HEK293T (cell line): ENCODE measurements at regions not wholly inside any gene's neighbourhood (a gene's known extent, or its start where the extent isn't known, plus 50 kb on each side); places are given as distances from the start of the nearest gene placed in this dataset.

ENCODE experiments used
- CTCF ChIA-PET: fragments of 350-600 bp; formaldehyde crosslinking; extraction: SDS; loops from one replicate; lab custom pipeline; 2021; ENCODE audit warnings: antibody characterized with exemption, inconsistent platforms; lab: Yijun Ruan, JAX
- POLR2A ChIA-PET: fragments of 350-600 bp; formaldehyde crosslinking; extraction: SDS; loops from one replicate; lab custom pipeline; 2020; ENCODE audit warnings: antibody characterized with exemption, inconsistent platforms; lab: Yijun Ruan, JAX
- DNase-seq: peaks from one replicate; pipeline ENCODE4 v3.0.0; 2012; ENCODE audit warnings: mixed read lengths; ENCODE audit errors: extremely low spot score
- ARNT ChIP-seq: fragments of 450-650 bp; IDR thresholded peaks from 2 replicates; pipeline ENCODE4 v1.6.1; 2017; ENCODE audit warnings: mild to moderate bottlenecking
- BHLHE40 ChIP-seq: fragments of 450-650 bp; IDR thresholded peaks from 2 replicates; pipeline ENCODE4 v1.6.1; 2016; ENCODE audit warnings: mild to moderate bottlenecking, moderate library complexity, borderline replicate concordance
- CTBP1 ChIP-seq: fragments of 450-650 bp; IDR thresholded peaks from 2 replicates; pipeline ENCODE4 v1.6.1; 2016; ENCODE audit warnings: borderline replicate concordance
- ELF4 ChIP-seq: fragments of 450-650 bp; IDR thresholded peaks from 2 replicates; pipeline ENCODE4 v1.6.1; 2017; ENCODE audit warnings: antibody characterized with exemption
- FOXA1 ChIP-seq: fragments of 450-650 bp; IDR thresholded peaks from 2 replicates; pipeline ENCODE4 v1.6.1; 2016; ENCODE audit warnings: mild to moderate bottlenecking
- FOXK2 ChIP-seq: fragments of 450-650 bp; IDR thresholded peaks from 2 replicates; pipeline ENCODE4 v1.6.1; 2016; ENCODE audit warnings: mild to moderate bottlenecking
- FOXM1 ChIP-seq: fragments of 450-650 bp; IDR thresholded peaks from 2 replicates; pipeline ENCODE4 v1.6.1; 2017; ENCODE audit warnings: mild to moderate bottlenecking, borderline replicate concordance
- HDGF ChIP-seq: fragments of 450-650 bp; IDR thresholded peaks from 2 replicates; pipeline ENCODE4 v1.6.1; 2017; ENCODE audit warnings: antibody characterized with exemption, borderline replicate concordance
- L3MBTL2 ChIP-seq: fragments of 450-650 bp; conservative IDR thresholded peaks from 2 replicates; pipeline ENCODE4 v1.6.1; 2016; ENCODE audit warnings: mild to moderate bottlenecking
- LEF1 ChIP-seq: fragments of 450-650 bp; IDR thresholded peaks from 2 replicates; pipeline ENCODE4 v1.6.1; 2017; ENCODE audit warnings: mild to moderate bottlenecking, borderline replicate concordance
- NFRKB ChIP-seq: fragments of 450-650 bp; IDR thresholded peaks from 2 replicates; pipeline ENCODE4 v1.6.1; 2016; ENCODE audit warnings: mild to moderate bottlenecking, moderate library complexity
- SP1 ChIP-seq: fragments of 450-650 bp; IDR thresholded peaks from 2 replicates; pipeline ENCODE4 v1.6.1; 2017
- SUZ12 ChIP-seq: fragments of 450-650 bp; IDR thresholded peaks from 2 replicates; pipeline ENCODE4 v1.6.1; 2016; ENCODE audit warnings: mild to moderate bottlenecking
- TARDBP ChIP-seq: fragments of 450-650 bp; IDR thresholded peaks from 2 replicates; pipeline ENCODE4 v1.6.1; 2016
- ZNF384 ChIP-seq: fragments of 450-650 bp; IDR thresholded peaks from 2 replicates; pipeline ENCODE4 v1.6.1; 2016
- TF ChIP-seq, protein P1 (sequence below): fragments of 450-650 bp; IDR thresholded peaks from 2 replicates; pipeline ENCODE4 v1.6.1; 2016

DNA sequence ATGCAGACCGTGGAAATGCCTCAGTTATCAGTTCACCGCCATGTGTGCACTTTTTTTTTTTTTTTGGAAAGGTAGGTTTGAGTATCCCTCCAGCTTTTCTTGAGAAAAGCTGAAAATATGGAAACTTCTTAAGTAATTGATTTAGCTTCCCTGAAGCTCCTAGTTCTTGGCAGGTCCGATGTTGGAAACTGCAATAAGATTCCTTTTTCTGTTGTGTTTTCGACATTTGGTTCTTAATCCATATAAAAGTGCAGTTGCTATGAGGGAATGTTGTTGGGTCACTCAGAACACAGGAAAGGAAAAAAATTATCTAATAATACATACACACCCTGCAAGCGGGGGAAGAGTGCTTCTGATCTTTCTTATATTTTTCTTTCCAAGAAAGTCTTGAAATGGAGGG, 665.2 kb downstream of the INHBA start:
- ChIA-PET CTCF (no interaction called here), POLR2A (no interaction called here)
- TF ChIP-seq ZNF384, result no peak
- no peak for TF ChIP-seq ELF4
- TF ChIP-seq L3MBTL2, result no peak
- TF ChIP-seq FOXK2, result no peak
- TF ChIP-seq FOXM1, result no peak
- no peak for TF ChIP-seq CTBP1
- TF ChIP-seq ARNT, result no peak
- TF ChIP-seq LEF1, result no peak
- no peak for TF ChIP-seq SP1
- TF ChIP-seq FOXA1, result no peak
- no peak for TF ChIP-seq TARDBP
- DNase-seq, result no peak

DNA sequence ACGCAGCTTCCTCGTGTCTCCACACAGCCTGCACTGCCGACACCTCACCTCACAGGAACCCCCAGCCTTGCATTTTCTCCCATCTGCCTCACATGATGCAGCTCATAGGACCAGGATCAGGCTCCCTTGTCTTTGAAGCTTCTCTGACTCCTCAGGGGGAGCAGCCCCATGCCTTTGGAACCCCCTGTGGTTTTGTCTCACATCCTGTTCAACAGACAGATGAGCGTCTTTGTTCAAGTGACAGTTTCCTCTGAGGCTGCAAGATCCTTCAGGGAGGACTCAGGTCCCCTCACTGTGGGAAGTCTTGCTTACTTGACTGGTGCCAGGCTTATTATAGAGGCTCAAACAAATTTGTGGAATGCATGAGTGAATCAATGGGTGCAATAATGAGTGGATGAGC, 667.1 kb downstream of the INHBA start:
- DNase-seq, result no peak
- no peak for TF ChIP-seq SUZ12
- TF ChIP-seq CTBP1, result no peak
- TF ChIP-seq L3MBTL2, result no peak
- TF ChIP-seq LEF1, result no peak
- TF ChIP-seq BHLHE40, result no peak
- no peak for TF ChIP-seq FOXK2
- no peak for TF ChIP-seq SP1
- no peak for TF ChIP-seq ZNF384
- TF ChIP-seq, protein P1, sequence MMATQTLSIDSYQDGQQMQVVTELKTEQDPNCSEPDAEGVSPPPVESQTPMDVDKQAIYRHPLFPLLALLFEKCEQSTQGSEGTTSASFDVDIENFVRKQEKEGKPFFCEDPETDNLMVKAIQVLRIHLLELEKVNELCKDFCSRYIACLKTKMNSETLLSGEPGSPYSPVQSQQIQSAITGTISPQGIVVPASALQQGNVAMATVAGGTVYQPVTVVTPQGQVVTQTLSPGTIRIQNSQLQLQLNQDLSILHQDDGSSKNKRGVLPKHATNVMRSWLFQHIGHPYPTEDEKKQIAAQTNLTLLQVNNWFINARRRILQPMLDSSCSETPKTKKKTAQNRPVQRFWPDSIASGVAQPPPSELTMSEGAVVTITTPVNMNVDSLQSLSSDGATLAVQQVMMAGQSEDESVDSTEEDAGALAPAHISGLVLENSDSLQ, result no peak
- no peak for TF ChIP-seq HDGF
- no peak for TF ChIP-seq ARNT
- no peak for TF ChIP-seq TARDBP
- no peak for TF ChIP-seq NFRKB
- TF ChIP-seq FOXM1, result no peak
- ChIA-PET POLR2A (no interaction called here), CTCF (interaction anchor here (0.6 to 1.0 kb wide), 3 partner anchors 11 to 783 kb away, joined by 3 to 6 read pairs (median 3); no protein-coding TSS in a partner anchor)

DNA sequence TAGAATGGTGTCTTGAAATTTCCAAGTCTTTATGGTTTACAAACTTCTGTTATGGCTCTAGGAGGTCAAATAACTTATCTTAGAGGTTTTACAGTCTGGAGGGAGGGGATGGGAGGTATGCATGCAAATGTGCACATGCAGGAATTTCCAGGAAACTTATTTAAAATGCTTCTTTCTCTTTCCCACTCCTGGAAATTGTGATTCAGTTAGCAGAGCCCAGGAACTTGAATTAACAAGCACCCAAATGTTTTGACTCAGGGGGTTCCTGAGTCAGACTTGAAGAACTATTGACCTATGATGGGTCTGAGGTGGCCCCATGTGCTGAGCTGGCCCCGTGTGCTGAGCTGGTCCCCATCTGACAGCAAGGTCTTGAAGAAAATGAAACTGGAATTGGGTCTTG, 669.4 kb downstream of the INHBA start:
- DNase-seq, result no peak
- POLR2A ChIA-PET, result no interaction called here
- no peak for TF ChIP-seq NFRKB
- no peak for TF ChIP-seq BHLHE40
- no peak for TF ChIP-seq ELF4
- TF ChIP-seq L3MBTL2, result no peak
- no peak for TF ChIP-seq LEF1
- no peak for TF ChIP-seq ARNT
- TF ChIP-seq FOXM1, result no peak
- TF ChIP-seq CTBP1, result no peak
- TF ChIP-seq FOXK2, result no peak
- TF ChIP-seq, protein P1, result no peak
- CTCF ChIA-PET, result no interaction called here

DNA sequence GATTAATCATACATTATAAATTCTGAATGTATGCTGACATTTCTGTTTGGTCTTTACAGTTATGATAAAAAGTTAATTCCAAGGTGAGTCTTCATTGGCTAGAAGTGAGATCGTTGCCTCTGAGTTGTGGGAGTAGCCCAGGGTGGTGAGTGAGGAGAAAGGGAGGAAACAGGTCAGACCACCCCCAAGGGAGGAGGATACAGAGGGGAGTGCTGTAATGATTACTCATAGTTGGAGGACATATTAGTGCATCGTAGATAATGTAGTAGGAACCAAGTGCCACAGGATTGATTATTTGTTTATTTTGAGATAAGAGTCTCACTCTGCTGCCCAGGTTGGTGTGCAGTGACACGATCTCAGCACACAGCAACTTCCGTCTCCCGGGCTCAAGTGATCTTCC, 672.2 kb downstream of the INHBA start:
- TF ChIP-seq FOXM1 (no peak), TARDBP (no peak), FOXA1 (no peak), LEF1 (no peak), HDGF (no peak), ARNT (no peak), ELF4 (no peak)
- ChIA-PET CTCF (interaction anchor here (0.6 kb wide), 1 partner anchor 117 kb away, joined by 4 read pairs; no protein-coding TSS in a partner anchor), POLR2A (no interaction called here)
- DNase-seq, result no peak

DNA sequence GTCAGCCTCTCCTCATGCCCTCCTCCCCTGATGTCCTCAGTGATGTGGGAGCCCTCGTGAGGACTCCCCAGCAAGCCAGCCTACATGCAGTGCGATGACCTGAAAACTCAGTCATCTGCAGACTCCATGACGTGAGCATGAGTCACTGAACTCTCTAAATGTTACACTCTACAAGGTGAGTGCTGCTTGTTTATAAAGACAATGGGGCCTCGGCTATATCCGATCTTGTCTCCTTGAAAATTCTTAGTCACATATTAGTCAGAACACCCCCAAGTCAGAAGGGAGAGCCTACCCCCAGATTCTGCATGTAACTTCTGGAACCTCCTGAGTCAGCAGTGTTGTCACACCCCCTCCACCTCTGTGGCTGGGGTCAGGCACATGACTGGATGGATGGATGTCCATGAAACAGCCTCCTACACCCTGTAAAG, 673.8 kb downstream of the INHBA start:
- POLR2A ChIA-PET, result no interaction called here
- CTCF ChIA-PET, result no interaction called here
- no peak for DNase-seq
- TF ChIP-seq LEF1 (no peak), NFRKB (no peak), ELF4 (no peak), TARDBP (no peak), SUZ12 (no peak), HDGF (no peak), L3MBTL2 (no peak), SP1 (no peak), BHLHE40 (no peak), CTBP1 (no peak), ZNF384 (no peak), FOXM1 (no peak), FOXA1 (no peak), ARNT (no peak), FOXK2 (no peak)
- TF ChIP-seq, protein P1, result no peak

DNA sequence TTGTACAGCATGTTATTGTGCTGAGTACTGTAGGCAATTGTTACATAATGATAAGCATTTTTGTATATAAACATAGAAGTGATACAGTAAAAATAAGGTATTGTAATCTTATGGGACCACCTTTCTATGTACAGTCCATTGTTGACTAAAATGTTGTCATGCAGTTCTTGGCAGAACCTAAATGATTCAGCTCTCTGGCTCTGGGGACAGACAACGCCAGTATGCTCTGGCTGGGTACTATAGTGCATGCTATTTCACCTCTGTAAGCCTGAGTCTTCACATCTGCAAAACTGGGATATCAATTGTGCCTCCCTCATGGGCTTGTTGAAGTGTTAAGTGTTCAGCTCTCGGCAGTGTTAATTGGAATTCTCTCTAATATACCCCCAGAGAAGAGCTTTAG, 674.3 kb downstream of the INHBA start:
- TF ChIP-seq SUZ12, result no peak
- TF ChIP-seq ZNF384, result no peak
- no peak for TF ChIP-seq LEF1
- TF ChIP-seq L3MBTL2, result no peak
- DNase-seq, result no peak
- ChIA-PET POLR2A (no interaction called here), CTCF (no interaction called here)
